H1 (cell line): ENCODE measurements at regions not wholly inside any gene's neighbourhood (a gene's known extent, or its start where the extent isn't known, plus 50 kb on each side); places are given as distances from the start of the nearest gene placed in this dataset.

Experiments used
- CTCF ChIA-PET: fragments of 300-600 bp; sonication (Branson Sonifier 250); formaldehyde crosslinking; loops from one replicate; lab custom pipeline; 2021; ENCODE audit not compliant: partially characterized antibody; lab: Charles Lee
- POLR2A ChIA-PET: fragments of 300-600 bp; sonication (Branson Sonifier 250); formaldehyde crosslinking; loops from one replicate; lab custom pipeline; 2021; ENCODE audit warnings: inconsistent platforms; ENCODE audit not compliant: partially characterized antibody; lab: Charles Lee
- DNase-seq, 2 experiments: peaks; one replicate each; pipeline versions ENCODE4 v3.0.0 to v3.0.0-alpha.2; 2010 to 2022; ENCODE audit warnings: low spot score in 2 of 2, low read depth in 1 of 2, mixed read lengths in 1 of 2
- FAIRE-seq: peaks from 2 replicates; lab custom pipeline; 2011; peaks lifted over from hg19 to GRCh38; lab: Jason Lieb, UNC
- H2AFZ ChIP-seq: 2 replicates; pipeline ENCODE4 v1.8.1; 2012; ENCODE audit warnings: low read length, inconsistent platforms
- H2AK5ac ChIP-seq: 2 replicates; pipeline ENCODE4 v1.6.1; 2013; ENCODE audit warnings: low read depth, low read length
- H2BK120ac ChIP-seq: replicated peaks from 2 replicates; pipeline ENCODE3; 2013; ENCODE audit warnings: low read depth, low read length, inconsistent platforms
- H2BK12ac ChIP-seq: 2 replicates; pipeline ENCODE4 v1.6.1; 2013; ENCODE audit warnings: low read depth, low read length
- H2BK15ac ChIP-seq: 2 replicates; pipeline ENCODE4 v1.6.1; 2013; ENCODE audit warnings: low read length
- H2BK20ac ChIP-seq: 2 replicates; pipeline ENCODE4 v1.6.1; 2013; ENCODE audit warnings: low read length
- H2BK5ac ChIP-seq: 2 replicates; pipeline ENCODE4 v1.6.1; 2013; ENCODE audit warnings: low read depth, low read length
- H3K14ac ChIP-seq: 2 replicates; pipeline ENCODE4 v1.6.1; 2013; ENCODE audit warnings: inconsistent platforms; ENCODE audit not compliant: insufficient read length
- H3K18ac ChIP-seq: 2 replicates; pipeline ENCODE4 v1.6.1; 2013; ENCODE audit warnings: low read length; ENCODE audit errors: extremely low read depth
- H3K23ac ChIP-seq: 2 replicates; pipeline ENCODE4 v1.6.1; 2013; ENCODE audit warnings: inconsistent platforms; ENCODE audit not compliant: insufficient read length
- H3K23me2 ChIP-seq: 2 replicates; pipeline ENCODE4 v1.6.1; 2013; ENCODE audit warnings: low read depth, low read length
- H3K27ac ChIP-seq: 2 replicates; pipeline ENCODE4 v1.6.1; 2011; ENCODE audit warnings: low read depth, low read length, inconsistent platforms
- H3K27me3 ChIP-seq, 4 experiments: replicated peaks in 1 of 4; 1 replicate in 1 of 4; 2 replicates in 3 of 4; pipeline versions ENCODE4 v1.6.1 to v1.8.1; 2011 to 2013; ENCODE audit warnings: low read length in 3 of 4, mild to moderate bottlenecking in 3 of 4, inconsistent platforms in 2 of 4, mixed read lengths in 2 of 4, moderate library complexity in 1 of 4; ENCODE audit not compliant: control insufficient read depth in 3 of 4, insufficient read depth in 3 of 4; ENCODE audit errors: extremely low read depth in 1 of 4
- H3K36me3 ChIP-seq, 4 experiments: 2 replicates each; pipeline versions ENCODE4 v1.6.1 to v1.8.1; 2011 to 2013; ENCODE audit warnings: mild to moderate bottlenecking in 4 of 4, low read length in 3 of 4, moderate library complexity in 2 of 4, control low read depth in 1 of 4, inconsistent platforms in 1 of 4; ENCODE audit not compliant: insufficient read depth in 4 of 4, control insufficient read depth in 2 of 4
- H3K4ac ChIP-seq: replicated peaks from 2 replicates; pipeline ENCODE3; 2013; ENCODE audit warnings: low read length, low read depth, mixed read lengths, inconsistent platforms; ENCODE audit not compliant: insufficient read length
- H3K4me1 ChIP-seq, 4 experiments: replicated peaks in 1 of 4; 1 replicate in 1 of 4; 2 replicates in 3 of 4; pipeline versions ENCODE4 v1.6.1 to v1.8.1; 2011 to 2013; ENCODE audit warnings: low read length in 3 of 4, inconsistent platforms in 2 of 4, mixed read lengths in 1 of 4; ENCODE audit not compliant: insufficient read depth in 4 of 4, control insufficient read depth in 3 of 4
- H3K4me2 ChIP-seq, 2 experiments: 2 replicates each; pipeline versions ENCODE4 v1.6.1 to v1.8.1; 2011 to 2013; ENCODE audit warnings: low read depth in 2 of 2, low read length in 2 of 2, control low read depth in 1 of 2, inconsistent platforms in 1 of 2, mild to moderate bottlenecking in 1 of 2; ENCODE audit not compliant: insufficient read depth in 1 of 2
- H3K4me3 ChIP-seq, 4 experiments: fragments of 200-600, 300-600 bp in 1 of 4; sonication (generic), shearing (Covaris generic), sonication (Bioruptor Twin) in 1 of 4; 2 replicates each; pipeline versions ENCODE4 v1.5.1 to v1.8.1; 2011 to 2016; ENCODE audit warnings: low read length in 4 of 4, low read depth in 3 of 4, control low read depth in 2 of 4, inconsistent platforms in 2 of 4, mild to moderate bottlenecking in 2 of 4, mixed read lengths in 1 of 4, moderate library complexity in 1 of 4; ENCODE audit not compliant: insufficient read depth in 2 of 4; ENCODE audit errors: extremely low read depth in 1 of 4
- H3K56ac ChIP-seq: replicated peaks from 2 replicates; pipeline ENCODE3; 2013; ENCODE audit warnings: low read depth, mild to moderate bottlenecking, mixed read lengths, low read length, inconsistent platforms; ENCODE audit not compliant: insufficient read length
- H3K79me1 ChIP-seq: 2 replicates; pipeline ENCODE4 v1.6.1; 2013; ENCODE audit warnings: low read depth, low read length, control low read depth
- H3K79me2 ChIP-seq, 2 experiments: 2 replicates each; pipeline versions ENCODE4 v1.6.1 to v1.8.1; 2012 to 2013; ENCODE audit warnings: low read length in 2 of 2, mild to moderate bottlenecking in 2 of 2, inconsistent platforms in 1 of 2; ENCODE audit not compliant: insufficient read depth in 2 of 2, control insufficient read depth in 1 of 2
- H3K9ac ChIP-seq, 4 experiments: replicated peaks in 1 of 4; 1 replicate in 1 of 4; 2 replicates in 3 of 4; pipeline versions ENCODE4 v1.6.1 to v1.8.1; 2011 to 2013; ENCODE audit warnings: low read depth in 3 of 4, low read length in 3 of 4, control low read depth in 2 of 4, mild to moderate bottlenecking in 2 of 4, moderate library complexity in 2 of 4, inconsistent platforms in 1 of 4; ENCODE audit errors: extremely low read depth in 1 of 4
- H3K9me3 ChIP-seq, 2 experiments: 2 replicates each; pipeline versions ENCODE4 v1.6.1 to v1.8.1; 2012 to 2013; ENCODE audit warnings: mild to moderate bottlenecking in 2 of 2, moderate library complexity in 2 of 2, control low read depth in 1 of 2, inconsistent platforms in 1 of 2, low read depth in 1 of 2, low read length in 1 of 2, mixed read lengths in 1 of 2; ENCODE audit not compliant: insufficient read depth in 2 of 2
- H4K20me1 ChIP-seq, 2 experiments: replicated peaks in 1 of 2; 2 replicates each; pipeline versions ENCODE3 to v1.8.1; 2011 to 2013; ENCODE audit warnings: inconsistent platforms in 2 of 2, low read length in 2 of 2, mild to moderate bottlenecking in 1 of 2; ENCODE audit not compliant: insufficient read depth in 2 of 2, control insufficient read depth in 1 of 2
- H4K5ac ChIP-seq: 2 replicates; pipeline ENCODE4 v1.6.1; 2013; ENCODE audit warnings: low read length, low read depth, mixed read lengths, inconsistent platforms; ENCODE audit not compliant: insufficient read length
- H4K8ac ChIP-seq: 2 replicates; pipeline ENCODE4 v1.8.0; 2013; ENCODE audit warnings: mild to moderate bottlenecking, moderate library complexity, low read length, inconsistent platforms; ENCODE audit not compliant: insufficient read depth; ENCODE audit errors: extremely low read depth
- H4K91ac ChIP-seq: replicated peaks from 2 replicates; pipeline ENCODE3; 2013; ENCODE audit warnings: low read length, mixed read lengths, inconsistent platforms; ENCODE audit not compliant: insufficient read length
- ASH2L ChIP-seq: fragments of 200-600, 300-600 bp; sonication (generic); IDR thresholded peaks from one replicate; pipeline ENCODE4 v1.7.1; 2017; ENCODE audit warnings: low read length
- CBX5 ChIP-seq: fragments of 300-800, 300-1000 bp; sonication (generic); IDR thresholded peaks from 2 replicates; pipeline ENCODE4 v1.7.1; 2016; ENCODE audit warnings: antibody characterized with exemption, low read length, low read depth
- CBX8 ChIP-seq: fragments of 300-800, 300-1000 bp; sonication (generic); IDR thresholded peaks from 2 replicates; pipeline ENCODE4 v1.7.1; 2016; ENCODE audit warnings: low read depth, low read length, borderline replicate concordance
- CEBPB ChIP-seq: IDR thresholded peaks from 2 replicates; pipeline ENCODE4 v1.6.1; 2012; ENCODE audit warnings: low read depth, low read length
- CHD1 ChIP-seq: IDR thresholded peaks from 2 replicates; pipeline ENCODE4 v1.6.1; 2012; ENCODE audit warnings: low read depth, low read length, improper control_type of control experiment
- FOSL1 ChIP-seq: IDR thresholded peaks from 2 replicates; pipeline ENCODE4 v1.6.1; 2011; ENCODE audit warnings: mild to moderate bottlenecking, low read depth, low read length, moderate library complexity; ENCODE audit not compliant: insufficient read depth
- KDM1A ChIP-seq: fragments of 200-600, 300-600 bp; sonication (generic); IDR thresholded peaks from 2 replicates; pipeline ENCODE4 v1.7.1; 2016; ENCODE audit warnings: mild to moderate bottlenecking, low read length, borderline replicate concordance
- NANOG ChIP-seq: IDR thresholded peaks from 2 replicates; pipeline ENCODE4 v1.6.1; 2011; ENCODE audit warnings: low read length, low read depth, mild to moderate bottlenecking, inconsistent platforms; ENCODE audit not compliant: insufficient read depth, poor library complexity, severe bottlenecking
- RXRA ChIP-seq: IDR thresholded peaks from 2 replicates; pipeline ENCODE4 v1.6.1; 2011; ENCODE audit warnings: low read depth, mild to moderate bottlenecking, low read length, moderate library complexity; ENCODE audit not compliant: insufficient read depth
- SIRT6 ChIP-seq: IDR thresholded peaks from one replicate; pipeline ENCODE4 v1.7.1; 2012; ENCODE audit warnings: low read length, inconsistent platforms
- SRF ChIP-seq: IDR thresholded peaks from 2 replicates; pipeline ENCODE4 v1.6.1; 2011; ENCODE audit warnings: mild to moderate bottlenecking, low read depth, low read length, moderate library complexity
- SUZ12 ChIP-seq: fragments of 200-600 bp; sonication (generic); IDR thresholded peaks from 2 replicates; pipeline ENCODE4 v1.6.1; 2012; ENCODE audit warnings: mild to moderate bottlenecking, inconsistent platforms, low read length, moderate library complexity, mixed read lengths
- TAF1 ChIP-seq: IDR thresholded peaks from 2 replicates; pipeline ENCODE4 v1.6.1; 2011; ENCODE audit warnings: mild to moderate bottlenecking, low read depth, low read length
- ZNF274 ChIP-seq: IDR thresholded peaks from 2 replicates; pipeline ENCODE4 v1.7.0; 2012; ENCODE audit warnings: low read length, borderline replicate concordance; ENCODE audit errors: extremely low read depth
- WGBS, 2 experiments: shearing (Covaris generic) in 1 of 2; methylation state at CpG; one replicate each; pipeline versions ENCODE4 v1.1.6 to v1.1.7; 2013 to 2015; ENCODE audit warnings: low lambda C conversion rate in 2 of 2, mixed read lengths in 2 of 2, inconsistent platforms in 1 of 2, low coverage in 1 of 2, missing lambda C conversion rate in 1 of 2; ENCODE audit not compliant: insufficient replicate concordance in 2 of 2, insufficient coverage in 1 of 2, insufficient read length in 1 of 2; ENCODE audit errors: extremely low coverage in 1 of 2, missing lambda C conversion rate in 1 of 2; 5-methylcytosine and 5-hydroxymethylcytosine counted together
- TF ChIP-seq, protein P1 (sequence below): IDR thresholded peaks from 2 replicates; pipeline ENCODE4 v1.6.1; 2011; ENCODE audit warnings: low read depth, mild to moderate bottlenecking, low read length; ENCODE audit not compliant: insufficient read depth

GRCh38 chr13:46951516-46951915 lies 54.7 kb upstream of the HTR2A start:
- H2AFZ ChIP-seq = no peak overlapping the region
- no peak overlapping the region for H3K4me2 ChIP-seq
- H3K27me3 ChIP-seq = no peaks in the 10 kb centered on the region
- H3K9me3 ChIP-seq = no peaks in the 10 kb centered on the region
- no peak overlapping the region for H2BK20ac ChIP-seq
- no peak overlapping the region for H3K4ac ChIP-seq
- no peak overlapping the region for H3K56ac ChIP-seq
- H3K4me3 ChIP-seq = no peak overlapping the region
- peaks cover 0 to 7% (median 4%) of the 10 kb centered on the region in 4 experiments; a peak in 2 of 7 replicates for H3K4me1 ChIP-seq
- H4K5ac ChIP-seq = no peak overlapping the region
- no peak overlapping the region for H3K9ac ChIP-seq
- H3K14ac ChIP-seq = no peak overlapping the region
- H3K23me2 ChIP-seq = no peaks in the 10 kb centered on the region
- no peak overlapping the region for H3K23ac ChIP-seq
- no peak overlapping the region for H2BK12ac ChIP-seq
- POLR2A ChIA-PET = no interaction called here
- H3K27ac ChIP-seq = no peak overlapping the region
- H3K36me3 ChIP-seq = no peaks in the 10 kb centered on the region
- H2BK120ac ChIP-seq = no peak overlapping the region
- no peak overlapping the region for H3K18ac ChIP-seq
- 97% methylated on average over 6 of the region's 6 CpGs; no CpG with 5 or more reads in 1 of the 2 experiments for WGBS, 2 experiments
- no peak for FAIRE-seq
- no peaks in the 10 kb centered on the region for H3K79me1 ChIP-seq
- H2AK5ac ChIP-seq = no peak overlapping the region
- H4K8ac ChIP-seq = no peak overlapping the region
- no peak for DNase-seq
- CTCF ChIA-PET = interaction anchor here (1.5 kb wide), 1 partner anchor 11 kb away, joined by 9 read pairs; no protein-coding TSS in a partner anchor
- H2BK15ac ChIP-seq = no peak overlapping the region
- H4K20me1 ChIP-seq = no peaks in the 10 kb centered on the region
- no peak overlapping the region for H2BK5ac ChIP-seq
- H4K91ac ChIP-seq = no peak overlapping the region
- no peaks in the 10 kb centered on the region for H3K79me2 ChIP-seq
- no peak for TF ChIP-seq RXRA
- TF ChIP-seq SRF = no peak
- no peak for TF ChIP-seq NANOG
- no peak for TF ChIP-seq SIRT6
- TF ChIP-seq, protein P1, sequence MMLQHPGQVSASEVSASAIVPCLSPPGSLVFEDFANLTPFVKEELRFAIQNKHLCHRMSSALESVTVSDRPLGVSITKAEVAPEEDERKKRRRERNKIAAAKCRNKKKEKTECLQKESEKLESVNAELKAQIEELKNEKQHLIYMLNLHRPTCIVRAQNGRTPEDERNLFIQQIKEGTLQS = no peak
- TF ChIP-seq KDM1A = no peak
- TF ChIP-seq CBX8 = no peak
- TF ChIP-seq CHD1 = no peak
- TF ChIP-seq ASH2L = no peak
- no peak for TF ChIP-seq CEBPB
- no peak for TF ChIP-seq FOSL1
- no peak for TF ChIP-seq TAF1
- no peak for TF ChIP-seq ZNF274
- TF ChIP-seq SUZ12 = no peak
- TF ChIP-seq CBX5 = no peak
